ENCODE measurements at regions not wholly inside any gene's neighbourhood (a gene's known extent, or its start where the extent isn't known, plus 50 kb on each side); places are given as distances from the start of the nearest gene placed in this dataset.

DNA sequence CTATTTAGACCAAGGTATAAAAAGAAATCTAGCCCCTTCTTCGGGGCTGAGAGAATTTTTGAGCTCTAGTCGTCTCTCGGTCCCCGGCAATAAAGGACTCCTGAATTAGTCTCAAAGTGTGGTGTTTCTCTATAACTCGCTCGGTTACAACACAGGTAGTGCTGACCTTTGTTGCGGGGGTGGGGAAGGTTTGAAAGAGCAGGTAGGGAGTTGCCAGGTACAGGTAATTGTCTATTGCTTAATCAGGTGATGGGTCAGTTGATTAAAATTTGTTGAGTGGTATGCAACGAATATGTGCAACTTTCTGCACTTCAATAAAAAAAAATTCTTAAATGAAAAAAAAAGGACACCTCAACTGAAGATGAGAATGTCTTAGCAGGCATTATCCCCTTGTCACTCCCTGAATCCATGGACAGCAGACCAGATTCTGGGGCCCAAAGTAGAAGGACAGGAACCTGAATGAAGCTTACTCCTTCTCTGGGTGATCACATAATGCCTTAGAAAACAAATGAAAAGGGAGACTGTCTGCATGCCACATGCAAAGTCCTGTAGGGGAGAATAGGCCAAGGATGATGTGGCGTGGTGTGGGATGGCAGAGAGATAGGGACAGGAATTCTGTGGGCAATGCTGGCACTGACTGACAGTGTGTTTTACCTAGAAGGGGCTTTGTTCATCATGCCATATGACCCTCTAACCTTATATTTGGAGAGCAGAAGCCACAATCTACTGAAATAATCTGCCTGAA lies 157.6 kb upstream of the OLIG3 start:
- H3K4me1 ChIP-seq: no peaks in the 10 kb centered on the region
- no peaks in the 10 kb centered on the region for H3K36me3 ChIP-seq
- TF ChIP-seq EP300 (IDR thresholded peaks at IDR 0.05) (no peak), POLR2A (IDR thresholded peaks at IDR 0.05) (no peak), POLR2AphosphoS5 (IDR thresholded peaks at IDR 0.05) (no peak)
- TF ChIP-seq, protein P1, sequence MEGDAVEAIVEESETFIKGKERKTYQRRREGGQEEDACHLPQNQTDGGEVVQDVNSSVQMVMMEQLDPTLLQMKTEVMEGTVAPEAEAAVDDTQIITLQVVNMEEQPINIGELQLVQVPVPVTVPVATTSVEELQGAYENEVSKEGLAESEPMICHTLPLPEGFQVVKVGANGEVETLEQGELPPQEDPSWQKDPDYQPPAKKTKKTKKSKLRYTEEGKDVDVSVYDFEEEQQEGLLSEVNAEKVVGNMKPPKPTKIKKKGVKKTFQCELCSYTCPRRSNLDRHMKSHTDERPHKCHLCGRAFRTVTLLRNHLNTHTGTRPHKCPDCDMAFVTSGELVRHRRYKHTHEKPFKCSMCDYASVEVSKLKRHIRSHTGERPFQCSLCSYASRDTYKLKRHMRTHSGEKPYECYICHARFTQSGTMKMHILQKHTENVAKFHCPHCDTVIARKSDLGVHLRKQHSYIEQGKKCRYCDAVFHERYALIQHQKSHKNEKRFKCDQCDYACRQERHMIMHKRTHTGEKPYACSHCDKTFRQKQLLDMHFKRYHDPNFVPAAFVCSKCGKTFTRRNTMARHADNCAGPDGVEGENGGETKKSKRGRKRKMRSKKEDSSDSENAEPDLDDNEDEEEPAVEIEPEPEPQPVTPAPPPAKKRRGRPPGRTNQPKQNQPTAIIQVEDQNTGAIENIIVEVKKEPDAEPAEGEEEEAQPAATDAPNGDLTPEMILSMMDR (IDR thresholded peaks at IDR 0.05): no peak
- H3K4me3 ChIP-seq: no peak overlapping the region
- WGBS: 62% methylated on average over 9 of the region's 9 CpGs
- peaks cover 18% of the 10 kb centered on the region for H3K9me3 ChIP-seq
- H3K27me3 ChIP-seq: no peaks in the 10 kb centered on the region
- no peak overlapping the region for H3K27ac ChIP-seq
- DNase-seq (ENCODE audit: low spot score in 2 of 2): no peak

DNA sequence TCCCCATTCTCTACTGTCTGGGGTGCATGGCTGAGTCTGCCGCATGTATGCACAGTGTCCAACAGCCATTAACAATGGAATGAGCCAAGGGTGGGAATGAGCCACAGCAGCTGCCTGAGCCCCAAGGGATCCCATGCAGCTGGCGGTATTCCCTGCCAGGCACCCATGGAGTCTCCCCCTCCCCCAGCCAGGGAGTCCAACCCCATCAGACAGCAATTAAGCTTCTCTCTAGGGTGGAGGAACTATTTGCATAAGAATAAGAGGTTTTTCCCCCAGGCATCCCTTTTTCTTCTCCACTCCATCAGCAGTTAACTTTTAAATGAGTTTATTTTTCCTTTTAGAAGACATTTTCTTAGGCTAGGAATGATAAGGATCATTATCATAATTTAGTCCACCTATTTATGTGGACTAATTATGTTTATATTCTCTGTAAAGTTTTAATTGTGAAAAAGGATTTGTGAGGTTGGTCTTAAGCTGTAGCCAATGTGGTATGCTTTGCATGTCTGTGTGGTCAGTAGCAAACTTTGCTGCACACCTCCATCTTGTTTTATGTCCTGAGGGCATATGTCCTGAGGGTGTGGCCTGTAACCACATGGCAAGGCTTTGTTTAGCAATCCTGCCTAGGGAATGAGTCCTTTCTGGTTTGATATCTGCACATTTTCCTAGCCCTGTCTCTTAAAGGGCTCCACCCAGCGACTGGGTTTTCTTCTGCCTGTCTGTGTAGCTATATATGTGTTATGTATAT lies 158.9 kb upstream of the OLIG3 start:
- WGBS: 87% methylated on average over 3 of the region's 3 CpGs
- H3K36me3 ChIP-seq: no peaks in the 10 kb centered on the region
- H3K27me3 ChIP-seq: no peaks in the 10 kb centered on the region
- TF ChIP-seq, protein P1 (IDR thresholded peaks at IDR 0.05): no peak
- TF ChIP-seq POLR2A (IDR thresholded peaks at IDR 0.05): no peak
- TF ChIP-seq POLR2AphosphoS5 (IDR thresholded peaks at IDR 0.05): no peak
- TF ChIP-seq EP300 (IDR thresholded peaks at IDR 0.05): no peak
- no peak overlapping the region for H3K27ac ChIP-seq
- DNase-seq (ENCODE audit: low spot score in 2 of 2): no peak
- H3K9me3 ChIP-seq: peaks cover 18% of the 10 kb centered on the region
- no peak overlapping the region for H3K4me3 ChIP-seq
- H3K4me1 ChIP-seq: no peaks in the 10 kb centered on the region

DNA sequence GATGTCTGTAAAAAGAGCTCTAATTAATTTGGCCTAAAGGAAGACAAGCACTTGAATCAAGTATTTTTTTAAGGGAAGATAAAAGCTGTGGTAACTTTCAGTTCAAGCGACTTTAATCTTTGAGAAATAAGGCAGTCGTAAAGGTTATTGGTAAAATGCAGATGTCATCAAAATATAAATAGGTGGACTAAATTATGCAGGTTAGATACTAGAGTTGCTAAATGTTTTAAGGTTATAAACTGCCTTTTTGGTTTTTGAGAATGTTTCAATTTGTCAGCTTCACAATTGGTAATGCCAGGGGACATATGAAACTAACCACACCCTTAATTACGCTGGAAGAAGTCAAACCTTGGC lies 159.5 kb upstream of the OLIG3 start:
- DNase-seq (ENCODE audit: low spot score in 2 of 2): no peak
- no peak overlapping the region for H3K27ac ChIP-seq
- H3K27me3 ChIP-seq: no peaks in the 10 kb centered on the region
- H3K9me3 ChIP-seq: peaks cover 18% of the 10 kb centered on the region
- no peak overlapping the region for H3K4me3 ChIP-seq
- H3K36me3 ChIP-seq: no peaks in the 10 kb centered on the region
- TF ChIP-seq POLR2A (IDR thresholded peaks at IDR 0.05) (no peak), POLR2AphosphoS5 (IDR thresholded peaks at IDR 0.05) (no peak), EP300 (IDR thresholded peaks at IDR 0.05) (no peak)
- TF ChIP-seq, protein P1 (IDR thresholded peaks at IDR 0.05): no peak
- 81% methylated on average over 3 of the region's 3 CpGs for WGBS
- H3K4me1 ChIP-seq: no peaks in the 10 kb centered on the region

DNA sequence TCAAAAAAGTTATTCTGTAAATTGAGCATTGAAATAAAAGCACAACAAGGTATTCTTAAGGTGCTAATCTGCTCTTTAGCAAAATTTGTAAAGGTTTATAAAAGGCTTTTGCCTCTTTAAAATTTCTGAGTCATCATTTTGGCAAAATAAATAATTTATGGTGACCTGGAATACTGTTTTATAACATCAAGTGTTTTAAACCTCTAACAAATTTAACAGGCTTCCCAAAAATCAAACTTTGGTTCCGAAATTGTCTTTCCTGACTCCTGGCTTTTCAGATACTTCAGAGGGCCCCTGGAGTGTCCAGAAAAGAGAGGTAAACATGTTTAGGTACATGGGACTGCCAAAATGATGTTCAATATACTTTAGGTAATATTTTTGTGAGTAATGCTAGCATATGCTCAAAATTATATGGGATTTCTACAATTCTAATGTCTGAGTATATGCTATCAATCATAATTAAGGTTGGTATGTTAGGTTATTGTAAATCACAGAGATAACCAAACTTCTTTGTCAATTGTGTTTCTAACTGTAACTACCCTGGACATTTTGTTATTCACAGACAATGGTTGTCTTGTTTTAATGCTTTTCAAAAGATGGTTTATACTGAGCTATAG lies 160.3 kb upstream of the OLIG3 start:
- no peak overlapping the region for H3K4me3 ChIP-seq
- H3K27me3 ChIP-seq: no peaks in the 10 kb centered on the region
- WGBS: 86% methylated on average over 1 of the region's 1 CpG
- no peaks in the 10 kb centered on the region for H3K4me1 ChIP-seq
- no peak overlapping the region for H3K27ac ChIP-seq
- no peak for TF ChIP-seq POLR2A (IDR thresholded peaks at IDR 0.05)
- TF ChIP-seq, protein P1 (IDR thresholded peaks at IDR 0.05): no peak
- no peak for TF ChIP-seq EP300 (IDR thresholded peaks at IDR 0.05)
- TF ChIP-seq POLR2AphosphoS5 (IDR thresholded peaks at IDR 0.05): no peak
- no peak for DNase-seq (ENCODE audit: low spot score in 2 of 2)
- no peaks in the 10 kb centered on the region for H3K36me3 ChIP-seq
- peaks cover 18% of the 10 kb centered on the region for H3K9me3 ChIP-seq

DNA sequence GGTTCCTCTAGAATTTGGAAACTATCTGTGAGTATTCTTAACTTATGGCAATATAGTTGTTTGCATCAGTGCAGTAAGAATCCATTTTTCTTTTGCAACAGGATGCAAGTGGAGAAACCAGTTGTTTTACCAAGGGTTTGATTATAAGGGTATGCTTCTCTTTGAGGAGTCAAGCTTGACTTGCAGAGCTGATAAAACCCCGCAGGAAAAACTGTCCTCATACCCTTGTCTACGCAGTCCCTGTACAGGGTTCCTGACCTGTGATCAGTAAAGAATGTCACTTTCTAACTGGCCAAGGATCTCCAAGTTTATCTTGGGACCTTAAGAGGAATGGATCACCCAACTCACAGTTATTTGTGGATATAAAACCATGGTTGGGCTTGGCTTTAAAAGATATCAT lies 161.1 kb upstream of the OLIG3 start:
- WGBS: 100% methylated on average over 2 of the region's 2 CpGs
- TF ChIP-seq EP300 (IDR thresholded peaks at IDR 0.05) (no peak), POLR2AphosphoS5 (IDR thresholded peaks at IDR 0.05) (no peak), POLR2A (IDR thresholded peaks at IDR 0.05) (no peak)
- TF ChIP-seq, protein P1 (IDR thresholded peaks at IDR 0.05): no peak
- Histone ChIP-seq H3K36me3 (no peaks in the 10 kb centered on the region), H3K4me3 (no peak overlapping the region), H3K27ac (no peak overlapping the region), H3K9me3 (peaks cover 18% of the 10 kb centered on the region), H3K4me1 (no peaks in the 10 kb centered on the region), H3K27me3 (no peaks in the 10 kb centered on the region)
- DNase-seq (ENCODE audit: low spot score in 2 of 2): no peak
